IgD-negative memory B cell (primary cell): ENCODE measurements at regions not wholly inside any gene's neighbourhood (a gene's known extent, or its start where the extent isn't known, plus 50 kb on each side); places are given as distances from the start of the nearest gene placed in this dataset.

Experiments
- H3K27ac Mint-ChIP-seq, 3 donors: one replicate each; pipeline ENCODE4 v1.8.0; 2020 to 2022; ENCODE audit warnings: mild to moderate bottlenecking in 3 of 3, mixed read lengths in 3 of 3, moderate library complexity in 1 of 3
- H3K27me3 Mint-ChIP-seq: one replicate; pipeline ENCODE4 v1.8.0; 2021; ENCODE audit warnings: mixed read lengths
- H3K36me3 Mint-ChIP-seq: one replicate; pipeline ENCODE4 v1.8.0; 2020; ENCODE audit warnings: mild to moderate bottlenecking, mixed read lengths
- H3K4me1 Mint-ChIP-seq, 3 donors: one replicate each; pipeline ENCODE4 v1.8.0; 2020 to 2022; ENCODE audit warnings: mixed read lengths in 3 of 3, mild to moderate bottlenecking in 1 of 3
- H3K4me3 Mint-ChIP-seq, 4 donors: one replicate each; pipeline ENCODE4 v1.8.0; 2020 to 2022; ENCODE audit warnings: mild to moderate bottlenecking in 4 of 4, mixed read lengths in 4 of 4, moderate library complexity in 3 of 4
- H3K9me3 Mint-ChIP-seq, 3 donors: one replicate each; pipeline ENCODE4 v1.8.0; 2020 to 2021; ENCODE audit warnings: mixed read lengths in 3 of 3, mild to moderate bottlenecking in 1 of 3

DNA sequence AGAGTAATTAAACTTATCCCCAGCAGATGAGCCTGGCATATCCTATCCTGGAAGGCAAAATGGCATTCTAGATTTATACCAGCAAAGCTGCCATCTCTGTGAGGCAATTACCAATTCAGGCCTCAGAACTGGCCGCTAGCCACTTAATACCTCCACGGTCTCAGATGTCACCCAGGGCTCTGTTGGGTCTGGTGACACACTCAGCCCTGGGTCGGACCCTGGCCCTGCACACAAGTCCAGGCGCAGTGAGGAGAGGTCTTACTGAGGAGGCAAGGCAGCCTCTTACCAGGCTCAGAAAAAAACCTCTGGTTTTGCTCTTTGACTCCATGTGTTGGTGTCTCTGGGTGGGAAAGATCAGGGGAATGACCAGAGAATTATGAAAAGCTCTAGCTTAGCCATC, 186.6 kb downstream of the EMX2 start:
- H3K27ac Mint-ChIP-seq: no peak overlapping the region
- peaks cover 11% of the 10 kb centered on the region for H3K27me3 Mint-ChIP-seq
- H3K36me3 Mint-ChIP-seq: no peaks in the 10 kb centered on the region
- no peak overlapping the region for H3K4me3 Mint-ChIP-seq
- no peaks in the 10 kb centered on the region for H3K9me3 Mint-ChIP-seq
- H3K4me1 Mint-ChIP-seq: no peaks in the 10 kb centered on the region

GRCh38 chr10:117731121-117731791, 188.7 kb downstream of the EMX2 start:
- Mint-ChIP-seq H3K4me1 (no peaks in the 10 kb centered on the region), H3K36me3 (no peaks in the 10 kb centered on the region), H3K27me3 (peaks cover 21% of the 10 kb centered on the region), H3K27ac (no peak overlapping the region), H3K9me3 (no peaks in the 10 kb centered on the region), H3K4me3 (no peak overlapping the region)

- no peaks in the 10 kb centered on the region for H3K4me1 Mint-ChIP-seq
- no peak overlapping the region for H3K4me3 Mint-ChIP-seq
- H3K9me3 Mint-ChIP-seq: no peaks in the 10 kb centered on the region
- peaks cover 22% of the 10 kb centered on the region for H3K27me3 Mint-ChIP-seq
- H3K36me3 Mint-ChIP-seq: no peaks in the 10 kb centered on the region
- no peak overlapping the region for H3K27ac Mint-ChIP-seq
These were observed 192.3 kb downstream of the EMX2 start for GRCh38 chr10:117734731-117735405.

GRCh38 chr10:117736655-117737054, 194.1 kb downstream of the EMX2 start:
- peaks cover 22% of the 10 kb centered on the region for H3K27me3 Mint-ChIP-seq

GRCh38 chr10:117740088-117740487, 197.5 kb downstream of the EMX2 start:
- H3K27ac Mint-ChIP-seq: no peak overlapping the region
- no peaks in the 10 kb centered on the region for H3K36me3 Mint-ChIP-seq
- no peaks in the 10 kb centered on the region for H3K4me1 Mint-ChIP-seq
- peaks cover 13% of the 10 kb centered on the region for H3K27me3 Mint-ChIP-seq
- no peak overlapping the region for H3K4me3 Mint-ChIP-seq
- H3K9me3 Mint-ChIP-seq: peaks cover 0 to 2% (median 0%) of the 10 kb centered on the region in 3 donors

More at GRCh38 chr10:117736655-117737054, 194.1 kb downstream of the EMX2 start:
- H3K9me3 Mint-ChIP-seq: no peaks in the 10 kb centered on the region
- no peak overlapping the region for H3K27ac Mint-ChIP-seq
- H3K4me3 Mint-ChIP-seq: no peak overlapping the region
- H3K4me1 Mint-ChIP-seq: no peaks in the 10 kb centered on the region
- H3K36me3 Mint-ChIP-seq: no peaks in the 10 kb centered on the region

DNA sequence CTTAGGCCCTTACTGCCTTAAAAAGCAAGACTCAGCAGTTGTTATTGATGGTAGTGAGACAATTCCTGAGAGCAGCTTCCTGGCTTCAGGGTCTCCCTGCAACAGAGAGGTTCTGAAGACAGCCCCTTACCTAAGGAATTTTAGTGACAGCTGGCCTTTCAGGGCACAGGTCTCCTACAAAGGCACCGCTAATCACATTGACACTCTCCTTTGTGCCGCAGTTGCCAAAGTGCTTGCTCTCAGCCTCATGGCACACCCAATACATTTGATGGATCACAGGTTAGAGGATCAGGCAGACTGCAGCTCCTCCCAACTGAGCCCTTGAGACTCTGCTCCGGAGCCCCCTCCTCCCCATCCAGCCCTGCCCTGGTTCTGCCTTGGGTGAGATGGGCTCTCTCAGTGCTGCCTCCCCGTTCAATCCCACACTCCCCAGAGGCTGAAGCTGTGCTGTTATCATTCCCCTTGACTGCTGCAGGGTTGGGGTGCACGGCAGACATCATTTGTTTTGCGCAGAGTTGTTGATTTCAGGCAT, 198.2 kb downstream of the EMX2 start:
- H3K4me1 Mint-ChIP-seq: no peaks in the 10 kb centered on the region
- peaks cover 11% of the 10 kb centered on the region for H3K27me3 Mint-ChIP-seq
- H3K27ac Mint-ChIP-seq: no peak overlapping the region
- H3K36me3 Mint-ChIP-seq: no peaks in the 10 kb centered on the region
- H3K4me3 Mint-ChIP-seq: no peak overlapping the region
- peaks cover 0 to 2% (median 0%) of the 10 kb centered on the region in 3 donors for H3K9me3 Mint-ChIP-seq

DNA sequence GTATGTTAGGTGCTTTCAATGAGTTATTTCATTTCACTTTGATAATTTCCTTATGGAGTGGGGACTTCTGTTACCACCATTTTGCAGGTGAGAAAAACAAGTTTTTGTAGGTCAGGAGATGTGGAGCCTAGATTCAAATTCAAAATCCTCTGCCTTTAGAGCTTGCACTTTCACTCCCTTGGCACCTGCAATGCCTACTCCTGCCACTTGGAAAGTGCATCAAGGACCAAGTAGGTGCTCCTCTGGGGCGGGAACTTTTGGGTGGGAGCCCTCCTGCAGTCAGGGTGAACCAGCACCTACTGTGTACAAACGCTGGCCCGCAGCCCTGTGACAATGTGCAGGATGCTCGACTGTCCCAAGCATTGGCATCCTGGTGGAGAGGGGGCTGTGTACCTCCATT, 199.0 kb downstream of the EMX2 start:
- Mint-ChIP-seq H3K9me3 (peaks cover 0 to 2% (median 0%) of the 10 kb centered on the region in 3 donors), H3K36me3 (no peaks in the 10 kb centered on the region)

DNA sequence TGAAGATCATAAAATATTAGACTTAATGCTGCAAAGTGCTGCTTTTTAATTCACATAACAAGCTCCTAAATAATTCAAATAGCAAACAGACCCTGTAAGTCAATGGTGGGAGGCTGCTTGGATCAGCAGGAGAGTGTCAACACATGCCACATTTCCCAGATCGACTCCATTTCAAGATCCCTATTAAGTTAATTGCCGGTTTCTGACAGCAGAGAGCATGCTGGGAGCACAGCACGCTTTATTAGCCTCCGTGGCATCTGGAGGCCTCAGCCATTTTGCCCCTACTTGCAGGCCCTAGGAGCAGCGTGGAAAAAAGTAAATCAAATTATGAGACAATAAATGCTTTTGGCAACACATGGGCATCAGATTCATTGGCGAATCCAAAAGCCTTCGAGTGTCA, 201.0 kb downstream of the EMX2 start:
- H3K27ac Mint-ChIP-seq: no peak overlapping the region
- H3K27me3 Mint-ChIP-seq: peaks cover 6% of the 10 kb centered on the region
- peaks cover 0 to 2% (median 0%) of the 10 kb centered on the region in 3 donors for H3K9me3 Mint-ChIP-seq
- no peaks in the 10 kb centered on the region for H3K36me3 Mint-ChIP-seq
- no peaks in the 10 kb centered on the region for H3K4me1 Mint-ChIP-seq
- H3K4me3 Mint-ChIP-seq: no peak overlapping the region

More for the DNA sequence above, 199.0 kb downstream of the EMX2 start:
- no peak overlapping the region for H3K27ac Mint-ChIP-seq
- no peaks in the 10 kb centered on the region for H3K4me1 Mint-ChIP-seq
- H3K27me3 Mint-ChIP-seq: peaks cover 8% of the 10 kb centered on the region
- no peak overlapping the region for H3K4me3 Mint-ChIP-seq

GRCh38 chr10:117745301-117745700, 202.8 kb downstream of the EMX2 start:
- Mint-ChIP-seq H3K27ac (no peak overlapping the region), H3K4me3 (no peak overlapping the region), H3K27me3 (peaks cover 6% of the 10 kb centered on the region), H3K36me3 (no peaks in the 10 kb centered on the region), H3K9me3 (peaks cover 0 to 2% (median 0%) of the 10 kb centered on the region in 3 donors), H3K4me1 (no peaks in the 10 kb centered on the region)

DNA sequence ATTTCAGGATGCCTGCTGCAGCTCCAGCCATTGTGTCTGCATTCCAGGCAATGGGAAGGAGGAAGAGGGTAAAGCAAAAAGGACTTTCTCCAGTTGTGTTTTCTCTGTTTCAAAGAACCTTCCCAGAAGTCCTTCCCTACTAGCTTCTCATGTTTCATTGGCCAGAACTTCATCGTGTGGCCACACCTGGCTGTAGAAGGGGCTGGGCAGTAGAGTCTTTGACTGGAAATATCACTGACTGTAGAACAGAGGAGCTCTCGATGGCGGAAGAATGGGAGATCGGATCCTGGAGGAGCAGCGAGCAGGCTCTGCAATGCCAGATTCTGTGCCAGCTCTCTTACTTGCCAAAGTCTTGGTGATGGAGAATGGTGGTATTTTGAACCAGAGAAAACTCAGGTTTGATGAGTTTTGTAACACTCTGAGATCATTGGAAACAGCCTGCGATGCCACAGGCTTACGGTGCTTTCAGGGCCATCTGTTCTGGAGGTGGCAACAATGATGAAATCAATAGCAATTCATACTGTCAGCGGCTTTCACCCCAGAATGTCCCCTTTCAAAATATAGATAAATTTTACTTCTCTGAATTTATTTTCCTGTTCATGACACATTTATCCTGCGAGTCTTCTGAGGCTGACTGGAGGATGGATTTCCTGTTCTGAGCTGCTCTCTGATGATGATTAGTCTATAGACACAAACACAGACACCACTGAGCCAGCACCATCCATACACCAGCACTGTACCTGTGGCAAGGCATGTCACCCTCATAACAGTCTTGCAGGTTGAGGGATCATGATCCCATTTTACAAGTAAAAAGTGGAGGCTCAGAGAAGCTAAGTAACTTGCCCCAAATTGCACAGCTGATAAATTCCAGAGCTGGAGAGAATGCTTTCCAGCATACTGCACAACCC, 204.2 kb downstream of the EMX2 start:
- Mint-ChIP-seq H3K4me3 (no peak overlapping the region), H3K4me1 (no peaks in the 10 kb centered on the region), H3K27ac (no peak overlapping the region), H3K27me3 (peaks cover 6% of the 10 kb centered on the region), H3K9me3 (peaks cover 0 to 2% (median 0%) of the 10 kb centered on the region in 3 donors), H3K36me3 (no peaks in the 10 kb centered on the region)

DNA sequence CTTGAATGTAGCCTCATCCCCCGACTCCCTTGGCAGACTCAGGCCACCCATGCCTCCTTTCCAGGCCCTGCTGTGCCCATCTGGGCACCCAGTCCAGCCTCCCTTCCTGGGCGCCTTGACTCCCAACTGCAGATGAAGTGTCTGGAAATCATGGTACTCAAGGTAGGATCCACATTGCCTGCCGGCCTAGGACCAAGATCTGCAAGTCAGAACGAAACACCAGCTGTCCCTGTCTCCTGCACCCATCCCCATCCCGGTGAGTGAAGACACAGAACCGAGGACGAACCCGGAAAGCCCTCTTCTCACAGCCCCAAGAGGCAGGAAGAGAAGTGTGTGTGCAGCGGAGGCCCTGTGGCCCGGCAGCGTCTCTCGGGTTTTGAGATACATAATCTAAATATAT, 205.1 kb downstream of the EMX2 start:
- Mint-ChIP-seq H3K4me3 (no peak overlapping the region), H3K27me3 (peaks cover 6% of the 10 kb centered on the region), H3K27ac (no peak overlapping the region), H3K9me3 (peaks cover 0 to 2% (median 0%) of the 10 kb centered on the region in 3 donors), H3K4me1 (no peaks in the 10 kb centered on the region), H3K36me3 (peaks cover 3% of the 10 kb centered on the region)

GRCh38 chr10:117748058-117748457, 205.5 kb downstream of the EMX2 start:
- Mint-ChIP-seq H3K9me3 (peaks cover 0 to 2% (median 0%) of the 10 kb centered on the region in 3 donors), H3K4me1 (no peaks in the 10 kb centered on the region), H3K36me3 (peaks cover 3% of the 10 kb centered on the region), H3K27ac (no peak overlapping the region), H3K4me3 (no peak overlapping the region), H3K27me3 (peaks cover 4% of the 10 kb centered on the region)

GRCh38 chr10:117750616-117751015, 208.1 kb downstream of the EMX2 start:
- Mint-ChIP-seq H3K36me3 (peaks cover 3% of the 10 kb centered on the region), H3K27me3 (peaks cover 7% of the 10 kb centered on the region), H3K4me3 (no peak overlapping the region), H3K27ac (no peak overlapping the region), H3K9me3 (no peaks in the 10 kb centered on the region), H3K4me1 (no peaks in the 10 kb centered on the region)

- Mint-ChIP-seq H3K4me1 (no peaks in the 10 kb centered on the region), H3K36me3 (peaks cover 3% of the 10 kb centered on the region), H3K4me3 (no peak overlapping the region), H3K9me3 (no peaks in the 10 kb centered on the region), H3K27ac (no peak overlapping the region), H3K27me3 (peaks cover 4% of the 10 kb centered on the region)
These were observed 208.7 kb downstream of the EMX2 start for GRCh38 chr10:117751259-117751658.

DNA sequence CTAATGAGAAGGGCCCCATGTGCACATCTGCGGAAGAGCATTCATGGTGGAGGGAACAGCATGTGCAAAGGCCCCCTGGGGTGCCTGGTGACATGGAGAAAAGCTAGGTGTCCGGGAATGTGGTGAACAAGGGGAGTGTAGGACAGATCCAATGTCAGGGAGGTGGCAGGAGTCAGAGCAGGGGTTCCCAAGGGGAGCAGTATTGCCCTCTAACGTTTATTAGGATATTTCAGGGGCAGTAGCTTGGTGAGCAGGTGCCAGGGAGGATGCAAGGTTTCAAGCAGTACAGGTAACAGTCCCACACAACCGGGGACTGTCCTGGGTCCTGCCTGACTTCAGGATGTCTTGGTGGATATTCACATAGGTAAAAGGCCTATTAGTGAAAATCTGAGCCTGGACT, 209.6 kb downstream of the EMX2 start:
- Mint-ChIP-seq H3K27me3 (peaks cover 4% of the 10 kb centered on the region), H3K4me1 (no peaks in the 10 kb centered on the region), H3K27ac (no peak overlapping the region), H3K4me3 (peak overlapping the region in 1 of 4 donors; percentile 37), H3K9me3 (no peaks in the 10 kb centered on the region), H3K36me3 (peaks cover 3% of the 10 kb centered on the region)
